WTC11 (cell line): ENCODE measurements at regions not wholly inside any gene's neighbourhood (a gene's known extent, or its start where the extent isn't known, plus 50 kb on each side); places are given as distances from the start of the nearest gene placed in this dataset.

ENCODE experiments used
- ATAC-seq: fragments of 200-7000 bp; cut with Tn5 transposase; 2 replicates; pipeline ENCODE4 v1.10.0; 2021; ENCODE audit warnings: mild to moderate bottlenecking, moderate library complexity
- CTCF ChIA-PET: fragments of 300-600 bp; sonication (Branson Sonifier 250); formaldehyde crosslinking; loops from one replicate; lab custom pipeline; 2021; ENCODE audit warnings: antibody characterized with exemption; lab: Charles Lee
- POLR2A ChIA-PET: fragments of 350-600 bp; sonication (Branson Sonifier 250); formaldehyde crosslinking; loops from one replicate; lab custom pipeline; 2021; ENCODE audit warnings: antibody characterized with exemption; lab: Charles Lee
- DNase-seq: peaks from one replicate; pipeline ENCODE4 v3.0.0; 2021; ENCODE audit warnings: low spot score
- H3K27ac Mint-ChIP-seq: 2 replicates; pipeline ENCODE4 v1.8.0; 2021; ENCODE audit warnings: mixed read lengths
- H3K27me3 Mint-ChIP-seq: 2 replicates; pipeline ENCODE4 v1.8.0; 2021; ENCODE audit warnings: low read depth, mild to moderate bottlenecking, moderate library complexity, mixed read lengths
- H3K36me3 Mint-ChIP-seq: 2 replicates; pipeline ENCODE4 v1.8.0; 2021; ENCODE audit warnings: mixed read lengths
- H3K4me1 Mint-ChIP-seq: 2 replicates; pipeline ENCODE4 v1.8.0; 2022; ENCODE audit warnings: mixed read lengths
- H3K4me3 Mint-ChIP-seq: 2 replicates; pipeline ENCODE4 v1.8.0; 2021; ENCODE audit warnings: mild to moderate bottlenecking, moderate library complexity, mixed read lengths
- H3K9me3 Mint-ChIP-seq: 2 replicates; pipeline ENCODE4 v1.8.0; 2021; ENCODE audit warnings: mixed read lengths
- ATF1 ChIP-seq: sonication (generic); formaldehyde crosslinking; IDR thresholded peaks from 2 replicates; pipeline ENCODE4 v1.8.1; 2023; ENCODE audit warnings: mild to moderate bottlenecking, moderate library complexity, missing genetic modification reagents
- GABPB1 ChIP-seq: sonication (generic); formaldehyde crosslinking; IDR thresholded peaks from 2 replicates; pipeline ENCODE4 v1.8.1; 2023; ENCODE audit warnings: mild to moderate bottlenecking, missing genetic modification reagents
- HMGA2 ChIP-seq: fragments of 250-450 bp; sonication (Bioruptor Pico); IDR thresholded peaks from 2 replicates; pipeline ENCODE4 v1.4.0; 2021; ENCODE audit warnings: mild to moderate bottlenecking, moderate library complexity
- MYBL2 ChIP-seq: sonication (generic); formaldehyde crosslinking; IDR thresholded peaks from 2 replicates; pipeline ENCODE4 v1.8.1; 2023; ENCODE audit warnings: mild to moderate bottlenecking, moderate library complexity, missing genetic modification reagents
- NR2C2 ChIP-seq: sonication (generic); formaldehyde crosslinking; IDR thresholded peaks from 2 replicates; pipeline ENCODE4 v1.8.0; 2022; ENCODE audit warnings: mild to moderate bottlenecking, missing genetic modification reagents
- SP1 ChIP-seq: sonication (generic); formaldehyde crosslinking; conservative IDR thresholded peaks from 2 replicates; pipeline ENCODE4 v1.8.1; 2022; ENCODE audit warnings: missing genetic modification reagents
- TEAD4 ChIP-seq: sonication (generic); formaldehyde crosslinking; IDR thresholded peaks from 2 replicates; pipeline ENCODE4 v1.8.0; 2022; ENCODE audit warnings: mild to moderate bottlenecking, missing genetic modification reagents
- ZNF138 ChIP-seq: sonication (generic); formaldehyde crosslinking; conservative IDR thresholded peaks from 2 replicates; pipeline ENCODE4 v1.8.1; 2022; ENCODE audit warnings: mild to moderate bottlenecking, moderate library complexity, missing genetic modification reagents
- ZNF263 ChIP-seq: sonication (generic); formaldehyde crosslinking; IDR thresholded peaks from 2 replicates; pipeline ENCODE4 v1.8.1; 2022; ENCODE audit warnings: low read depth, mild to moderate bottlenecking, moderate library complexity, missing genetic modification reagents
- ZNF317 ChIP-seq: sonication (generic); formaldehyde crosslinking; IDR thresholded peaks from 2 replicates; pipeline ENCODE4 v1.8.1; 2023; ENCODE audit warnings: low read depth, mild to moderate bottlenecking, moderate library complexity, missing genetic modification reagents, borderline replicate concordance
- ZNF671 ChIP-seq: fragments of 250-450 bp; sonication (Bioruptor Pico); IDR thresholded peaks from 2 replicates; pipeline ENCODE4 v1.8.0; 2021; ENCODE audit warnings: mild to moderate bottlenecking
- TF ChIP-seq, protein P1 (sequence below): sonication (generic); formaldehyde crosslinking; conservative IDR thresholded peaks from 2 replicates; pipeline ENCODE4 v1.8.1; 2023; ENCODE audit warnings: mild to moderate bottlenecking, low read depth, missing genetic modification reagents, moderate library complexity
- TF ChIP-seq, protein P2 (sequence below): sonication (generic); formaldehyde crosslinking; IDR thresholded peaks from 2 replicates; pipeline ENCODE4 v1.8.0; 2023; ENCODE audit warnings: mild to moderate bottlenecking, missing genetic modification reagents
- TF ChIP-seq, protein P3 (sequence below): sonication (generic); formaldehyde crosslinking; IDR thresholded peaks from 2 replicates; pipeline ENCODE4 v1.8.0; 2022; ENCODE audit warnings: mild to moderate bottlenecking, missing genetic modification reagents
- TF ChIP-seq, protein P4 (sequence below): sonication (generic); formaldehyde crosslinking; IDR thresholded peaks from 2 replicates; pipeline ENCODE4 v1.8.0; 2023; ENCODE audit warnings: missing genetic modification reagents, mild to moderate bottlenecking, borderline replicate concordance

DNA sequence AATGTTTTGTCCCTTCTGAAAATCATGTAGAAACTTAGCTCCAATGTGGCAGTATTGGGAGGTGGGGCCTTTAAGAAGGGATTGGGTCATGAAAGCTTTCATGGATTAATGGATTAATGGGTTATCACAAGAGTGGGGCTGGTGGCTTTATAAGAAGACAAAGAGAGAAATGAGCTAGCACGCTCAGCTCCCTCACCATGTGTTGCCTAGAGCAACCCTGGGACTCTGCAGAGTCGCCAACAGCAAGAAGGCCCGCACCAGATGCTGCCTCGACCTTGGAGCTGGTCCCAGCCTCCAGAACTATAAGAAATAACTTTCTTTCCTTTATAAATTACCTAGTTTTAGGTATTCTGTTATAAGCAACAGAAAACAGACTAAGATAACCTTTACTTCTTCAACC lies 74.9 kb upstream of the HECW1 start:
- Mint-ChIP-seq H3K27ac (no peak overlapping the region), H3K36me3 (no peaks in the 10 kb centered on the region), H3K9me3 (peaks cover 9% of the 10 kb centered on the region; the same call in 1 of the 2 replicates), H3K4me3 (no peak overlapping the region), H3K4me1 (peaks cover 22% of the 10 kb centered on the region), H3K27me3 (peaks cover 7% of the 10 kb centered on the region; the same call in 1 of the 2 replicates)
- ATAC-seq (no peak), DNase-seq (no peak)
- TF ChIP-seq GABPB1 (CRISPR knock-in tag), result no peak
- TF ChIP-seq ATF1, result no peak
- TF ChIP-seq, protein P1, sequence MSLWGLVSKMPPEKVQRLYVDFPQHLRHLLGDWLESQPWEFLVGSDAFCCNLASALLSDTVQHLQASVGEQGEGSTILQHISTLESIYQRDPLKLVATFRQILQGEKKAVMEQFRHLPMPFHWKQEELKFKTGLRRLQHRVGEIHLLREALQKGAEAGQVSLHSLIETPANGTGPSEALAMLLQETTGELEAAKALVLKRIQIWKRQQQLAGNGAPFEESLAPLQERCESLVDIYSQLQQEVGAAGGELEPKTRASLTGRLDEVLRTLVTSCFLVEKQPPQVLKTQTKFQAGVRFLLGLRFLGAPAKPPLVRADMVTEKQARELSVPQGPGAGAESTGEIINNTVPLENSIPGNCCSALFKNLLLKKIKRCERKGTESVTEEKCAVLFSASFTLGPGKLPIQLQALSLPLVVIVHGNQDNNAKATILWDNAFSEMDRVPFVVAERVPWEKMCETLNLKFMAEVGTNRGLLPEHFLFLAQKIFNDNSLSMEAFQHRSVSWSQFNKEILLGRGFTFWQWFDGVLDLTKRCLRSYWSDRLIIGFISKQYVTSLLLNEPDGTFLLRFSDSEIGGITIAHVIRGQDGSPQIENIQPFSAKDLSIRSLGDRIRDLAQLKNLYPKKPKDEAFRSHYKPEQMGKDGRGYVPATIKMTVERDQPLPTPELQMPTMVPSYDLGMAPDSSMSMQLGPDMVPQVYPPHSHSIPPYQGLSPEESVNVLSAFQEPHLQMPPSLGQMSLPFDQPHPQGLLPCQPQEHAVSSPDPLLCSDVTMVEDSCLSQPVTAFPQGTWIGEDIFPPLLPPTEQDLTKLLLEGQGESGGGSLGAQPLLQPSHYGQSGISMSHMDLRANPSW (CRISPR knock-in tag), result no peak
- no peak for TF ChIP-seq MYBL2 (CRISPR knock-in tag)
- TF ChIP-seq ZNF317 (CRISPR knock-in tag), result no peak
- POLR2A ChIA-PET, result no interaction called here
- CTCF ChIA-PET, result interaction anchor here (0.8 to 1.5 kb wide), 2 partner anchors 34 to 224 kb away, joined by 3 to 5 read pairs; no protein-coding TSS in a partner anchor

DNA sequence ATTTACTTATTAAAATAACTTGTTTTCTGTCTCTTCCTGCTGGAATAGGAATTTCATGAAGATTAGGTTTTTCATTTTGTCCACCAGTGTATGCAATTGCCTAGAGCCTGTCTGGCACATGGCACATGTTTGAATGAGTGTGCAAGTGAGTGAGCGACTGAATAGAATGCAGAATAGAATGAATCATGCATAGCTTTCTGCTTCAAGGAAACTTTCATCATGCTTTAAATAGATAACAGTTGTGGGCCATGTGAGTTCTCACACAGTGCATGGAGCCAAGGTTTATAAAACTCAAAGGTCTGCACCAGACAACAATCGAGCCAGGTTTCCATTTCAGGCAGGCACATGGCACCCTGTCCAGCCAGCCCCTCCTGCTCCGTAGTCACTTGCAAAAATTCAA lies 74.2 kb upstream of the HECW1 start:
- Mint-ChIP-seq H3K27me3 (peaks cover 7% of the 10 kb centered on the region; the same call in 1 of the 2 replicates), H3K36me3 (no peaks in the 10 kb centered on the region), H3K27ac (no peak overlapping the region), H3K4me1 (peaks cover 24% of the 10 kb centered on the region), H3K4me3 (no peak overlapping the region), H3K9me3 (peaks cover 9% of the 10 kb centered on the region; the same call in 1 of the 2 replicates)
- DNase-seq (no peak), ATAC-seq (no peak)
- ChIA-PET CTCF (no interaction called here), POLR2A (no interaction called here)
- TF ChIP-seq SP1 (CRISPR knock-in tag) (no peak), TEAD4 (CRISPR knock-in tag) (no peak), NR2C2 (CRISPR knock-in tag) (no peak), ZNF317 (CRISPR knock-in tag) (no peak), ZNF138 (CRISPR knock-in tag) (no peak), HMGA2 (no peak), MYBL2 (CRISPR knock-in tag) (no peak), ZNF671 (no peak), ZNF263 (CRISPR knock-in tag) (no peak)
- TF ChIP-seq, protein P2, sequence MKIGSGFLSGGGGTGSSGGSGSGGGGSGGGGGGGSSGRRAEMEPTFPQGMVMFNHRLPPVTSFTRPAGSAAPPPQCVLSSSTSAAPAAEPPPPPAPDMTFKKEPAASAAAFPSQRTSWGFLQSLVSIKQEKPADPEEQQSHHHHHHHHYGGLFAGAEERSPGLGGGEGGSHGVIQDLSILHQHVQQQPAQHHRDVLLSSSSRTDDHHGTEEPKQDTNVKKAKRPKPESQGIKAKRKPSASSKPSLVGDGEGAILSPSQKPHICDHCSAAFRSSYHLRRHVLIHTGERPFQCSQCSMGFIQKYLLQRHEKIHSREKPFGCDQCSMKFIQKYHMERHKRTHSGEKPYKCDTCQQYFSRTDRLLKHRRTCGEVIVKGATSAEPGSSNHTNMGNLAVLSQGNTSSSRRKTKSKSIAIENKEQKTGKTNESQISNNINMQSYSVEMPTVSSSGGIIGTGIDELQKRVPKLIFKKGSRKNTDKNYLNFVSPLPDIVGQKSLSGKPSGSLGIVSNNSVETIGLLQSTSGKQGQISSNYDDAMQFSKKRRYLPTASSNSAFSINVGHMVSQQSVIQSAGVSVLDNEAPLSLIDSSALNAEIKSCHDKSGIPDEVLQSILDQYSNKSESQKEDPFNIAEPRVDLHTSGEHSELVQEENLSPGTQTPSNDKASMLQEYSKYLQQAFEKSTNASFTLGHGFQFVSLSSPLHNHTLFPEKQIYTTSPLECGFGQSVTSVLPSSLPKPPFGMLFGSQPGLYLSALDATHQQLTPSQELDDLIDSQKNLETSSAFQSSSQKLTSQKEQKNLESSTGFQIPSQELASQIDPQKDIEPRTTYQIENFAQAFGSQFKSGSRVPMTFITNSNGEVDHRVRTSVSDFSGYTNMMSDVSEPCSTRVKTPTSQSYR (CRISPR knock-in tag), result no peak
- TF ChIP-seq, protein P3, sequence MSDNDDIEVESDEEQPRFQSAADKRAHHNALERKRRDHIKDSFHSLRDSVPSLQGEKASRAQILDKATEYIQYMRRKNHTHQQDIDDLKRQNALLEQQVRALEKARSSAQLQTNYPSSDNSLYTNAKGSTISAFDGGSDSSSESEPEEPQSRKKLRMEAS (CRISPR knock-in tag), result no peak
- TF ChIP-seq, protein P4, sequence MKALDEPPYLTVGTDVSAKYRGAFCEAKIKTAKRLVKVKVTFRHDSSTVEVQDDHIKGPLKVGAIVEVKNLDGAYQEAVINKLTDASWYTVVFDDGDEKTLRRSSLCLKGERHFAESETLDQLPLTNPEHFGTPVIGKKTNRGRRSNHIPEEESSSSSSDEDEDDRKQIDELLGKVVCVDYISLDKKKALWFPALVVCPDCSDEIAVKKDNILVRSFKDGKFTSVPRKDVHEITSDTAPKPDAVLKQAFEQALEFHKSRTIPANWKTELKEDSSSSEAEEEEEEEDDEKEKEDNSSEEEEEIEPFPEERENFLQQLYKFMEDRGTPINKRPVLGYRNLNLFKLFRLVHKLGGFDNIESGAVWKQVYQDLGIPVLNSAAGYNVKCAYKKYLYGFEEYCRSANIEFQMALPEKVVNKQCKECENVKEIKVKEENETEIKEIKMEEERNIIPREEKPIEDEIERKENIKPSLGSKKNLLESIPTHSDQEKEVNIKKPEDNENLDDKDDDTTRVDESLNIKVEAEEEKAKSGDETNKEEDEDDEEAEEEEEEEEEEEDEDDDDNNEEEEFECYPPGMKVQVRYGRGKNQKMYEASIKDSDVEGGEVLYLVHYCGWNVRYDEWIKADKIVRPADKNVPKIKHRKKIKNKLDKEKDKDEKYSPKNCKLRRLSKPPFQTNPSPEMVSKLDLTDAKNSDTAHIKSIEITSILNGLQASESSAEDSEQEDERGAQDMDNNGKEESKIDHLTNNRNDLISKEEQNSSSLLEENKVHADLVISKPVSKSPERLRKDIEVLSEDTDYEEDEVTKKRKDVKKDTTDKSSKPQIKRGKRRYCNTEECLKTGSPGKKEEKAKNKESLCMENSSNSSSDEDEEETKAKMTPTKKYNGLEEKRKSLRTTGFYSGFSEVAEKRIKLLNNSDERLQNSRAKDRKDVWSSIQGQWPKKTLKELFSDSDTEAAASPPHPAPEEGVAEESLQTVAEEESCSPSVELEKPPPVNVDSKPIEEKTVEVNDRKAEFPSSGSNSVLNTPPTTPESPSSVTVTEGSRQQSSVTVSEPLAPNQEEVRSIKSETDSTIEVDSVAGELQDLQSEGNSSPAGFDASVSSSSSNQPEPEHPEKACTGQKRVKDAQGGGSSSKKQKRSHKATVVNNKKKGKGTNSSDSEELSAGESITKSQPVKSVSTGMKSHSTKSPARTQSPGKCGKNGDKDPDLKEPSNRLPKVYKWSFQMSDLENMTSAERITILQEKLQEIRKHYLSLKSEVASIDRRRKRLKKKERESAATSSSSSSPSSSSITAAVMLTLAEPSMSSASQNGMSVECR (CRISPR knock-in tag), result no peak
